ENCODE measurements at regions not wholly inside any gene's neighbourhood (a gene's known extent, or its start where the extent isn't known, plus 50 kb on each side); places are given as distances from the start of the nearest gene placed in this dataset.

DNA sequence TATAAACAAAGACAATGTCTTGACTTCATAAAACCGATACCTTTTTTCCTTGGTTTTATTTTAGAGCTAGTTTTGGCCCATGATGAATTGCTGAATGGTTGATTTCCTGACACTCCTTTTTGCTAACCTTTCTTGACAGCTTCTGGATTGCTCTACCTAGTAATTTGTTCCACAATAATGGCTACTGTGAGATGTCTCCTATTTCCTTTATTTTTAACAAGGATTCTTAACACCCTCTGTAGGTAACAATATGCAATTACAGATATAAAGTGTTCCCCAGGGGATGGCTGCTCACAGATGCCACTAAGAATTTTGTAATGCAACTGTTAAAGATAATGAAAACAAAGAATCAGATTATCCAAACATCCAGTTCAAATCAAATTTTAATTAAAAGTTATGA, 100.8 kb upstream of the ATP5MC3 start:
- Histone ChIP-seq H3K4me1 (ENCODE audit: control insufficient read depth in 4 of 4, insufficient read depth in 4 of 4, low read length in 3 of 4) (no peaks in the 10 kb centered on the region), H3K27me3 (ENCODE audit: control insufficient read depth in 4 of 4, insufficient read depth in 4 of 4, low read length in 3 of 4) (peaks cover 0 to 6% (median 0%) of the 10 kb centered on the region in 4 donors), H3K4me3 (ENCODE audit: low read depth in 1 of 3, low read length in 3 of 3) (no peak overlapping the region), H3K27ac (ENCODE audit: low read depth in 1 of 2, low read length in 2 of 2) (no peak overlapping the region), H3K9ac (ENCODE audit: low read depth in 1 of 2, low read length in 2 of 2) (no peak overlapping the region), H3K9me3 (ENCODE audit: control insufficient read depth in 4 of 4, low read length in 3 of 4) (no peaks in the 10 kb centered on the region), H3K36me3 (ENCODE audit: control insufficient read depth in 4 of 4, insufficient read depth in 3 of 4, low read depth in 1 of 4, low read length in 3 of 4) (no peaks in the 10 kb centered on the region)
- TF ChIP-seq RAD21 (IDR thresholded peaks at IDR 0.05) (peak; percentile 75 to 79), ATF3 (IDR thresholded peaks at IDR 0.05) (no peak), YY1 (IDR thresholded peaks at IDR 0.05) (peak; percentile 35), FOXA2 (IDR thresholded peaks at IDR 0.05) (no peak), CTCF (IDR thresholded peaks at IDR 0.05; ENCODE audit: low read depth, low read length, missing input control) (peak; percentile 44), REST (IDR thresholded peaks at IDR 0.05) (no peak)
- no peak for DNase-seq (ENCODE audit: low spot score)
- WGBS, result 89% methylated on average over 1 of the region's 1 CpG

DNA sequence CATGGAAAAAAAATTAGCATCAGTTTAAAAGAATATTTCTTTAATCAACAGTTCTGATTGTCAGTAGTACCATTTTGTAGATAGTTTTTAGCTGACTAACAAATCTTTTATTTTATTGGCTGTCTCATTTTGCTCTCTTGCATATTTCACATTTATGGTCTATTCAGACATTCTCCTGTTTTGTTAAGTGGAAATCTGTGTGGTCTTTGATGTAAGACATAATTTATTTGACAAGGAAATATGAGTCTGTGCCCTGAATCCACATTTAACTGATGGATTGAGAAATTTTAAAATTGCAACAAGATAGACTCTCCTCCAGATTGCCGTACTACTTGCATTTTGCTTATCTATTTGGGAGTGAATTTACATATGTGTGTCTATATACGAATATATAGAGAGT, 96.3 kb upstream of the ATP5MC3 start:
- Histone ChIP-seq H3K9ac (ENCODE audit: low read depth in 1 of 2, low read length in 2 of 2) (no peak overlapping the region), H3K27me3 (ENCODE audit: control insufficient read depth in 4 of 4, insufficient read depth in 4 of 4, low read length in 3 of 4) (no peaks in the 10 kb centered on the region), H3K4me1 (ENCODE audit: control insufficient read depth in 4 of 4, insufficient read depth in 4 of 4, low read length in 3 of 4) (no peaks in the 10 kb centered on the region), H3K27ac (ENCODE audit: low read depth in 1 of 2, low read length in 2 of 2) (no peak overlapping the region), H3K9me3 (ENCODE audit: control insufficient read depth in 4 of 4, low read length in 3 of 4) (no peaks in the 10 kb centered on the region), H3K36me3 (ENCODE audit: control insufficient read depth in 4 of 4, insufficient read depth in 3 of 4, low read depth in 1 of 4, low read length in 3 of 4) (no peaks in the 10 kb centered on the region), H3K4me3 (ENCODE audit: low read depth in 1 of 3, low read length in 3 of 3) (no peak overlapping the region)
- TF ChIP-seq NR2F2 (IDR thresholded peaks at IDR 0.05) (no peak), HNF4G (IDR thresholded peaks at IDR 0.05) (no peak), GABPA (IDR thresholded peaks at IDR 0.05 in 1 of 2, conservative IDR thresholded peaks at IDR 0.05 in 1 of 2) (no peak)
- TF ChIP-seq, protein P1, sequence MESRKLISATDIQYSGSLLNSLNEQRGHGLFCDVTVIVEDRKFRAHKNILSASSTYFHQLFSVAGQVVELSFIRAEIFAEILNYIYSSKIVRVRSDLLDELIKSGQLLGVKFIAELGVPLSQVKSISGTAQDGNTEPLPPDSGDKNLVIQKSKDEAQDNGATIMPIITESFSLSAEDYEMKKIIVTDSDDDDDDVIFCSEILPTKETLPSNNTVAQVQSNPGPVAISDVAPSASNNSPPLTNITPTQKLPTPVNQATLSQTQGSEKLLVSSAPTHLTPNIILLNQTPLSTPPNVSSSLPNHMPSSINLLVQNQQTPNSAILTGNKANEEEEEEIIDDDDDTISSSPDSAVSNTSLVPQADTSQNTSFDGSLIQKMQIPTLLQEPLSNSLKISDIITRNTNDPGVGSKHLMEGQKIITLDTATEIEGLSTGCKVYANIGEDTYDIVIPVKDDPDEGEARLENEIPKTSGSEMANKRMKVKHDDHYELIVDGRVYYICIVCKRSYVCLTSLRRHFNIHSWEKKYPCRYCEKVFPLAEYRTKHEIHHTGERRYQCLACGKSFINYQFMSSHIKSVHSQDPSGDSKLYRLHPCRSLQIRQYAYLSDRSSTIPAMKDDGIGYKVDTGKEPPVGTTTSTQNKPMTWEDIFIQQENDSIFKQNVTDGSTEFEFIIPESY (IDR thresholded peaks at IDR 0.05), result no peak
- DNase-seq (ENCODE audit: low spot score), result no peak
- 84% methylated on average over 2 of the region's 2 CpGs for WGBS

- DNase-seq (ENCODE audit: low spot score), result no peak
- Histone ChIP-seq H3K27me3 (ENCODE audit: control insufficient read depth in 4 of 4, insufficient read depth in 4 of 4, low read length in 3 of 4) (peaks cover 0 to 3% (median 0%) of the 10 kb centered on the region in 4 donors), H3K9ac (ENCODE audit: low read depth in 1 of 2, low read length in 2 of 2) (no peak overlapping the region), H3K4me1 (ENCODE audit: control insufficient read depth in 4 of 4, insufficient read depth in 4 of 4, low read length in 3 of 4) (no peaks in the 10 kb centered on the region), H3K9me3 (ENCODE audit: control insufficient read depth in 4 of 4, low read length in 3 of 4) (no peaks in the 10 kb centered on the region), H3K36me3 (ENCODE audit: control insufficient read depth in 4 of 4, insufficient read depth in 3 of 4, low read depth in 1 of 4, low read length in 3 of 4) (no peaks in the 10 kb centered on the region), H3K27ac (ENCODE audit: low read depth in 1 of 2, low read length in 2 of 2) (no peak overlapping the region), H3K4me3 (ENCODE audit: low read depth in 1 of 3, low read length in 3 of 3) (no peak overlapping the region)
- 40% methylated on average over 2 of the region's 2 CpGs for WGBS
- TF ChIP-seq TAF1 (conservative IDR thresholded peaks at IDR 0.05), result no peak
- no peak for TF ChIP-seq SP1 (IDR thresholded peaks at IDR 0.05)
- TF ChIP-seq RAD21 (IDR thresholded peaks at IDR 0.05), result no peak
- no peak for TF ChIP-seq REST (IDR thresholded peaks at IDR 0.05)
- TF ChIP-seq, protein P2, sequence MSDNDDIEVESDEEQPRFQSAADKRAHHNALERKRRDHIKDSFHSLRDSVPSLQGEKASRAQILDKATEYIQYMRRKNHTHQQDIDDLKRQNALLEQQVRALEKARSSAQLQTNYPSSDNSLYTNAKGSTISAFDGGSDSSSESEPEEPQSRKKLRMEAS (IDR thresholded peaks at IDR 0.05), result no peak
- no peak for TF ChIP-seq CTCF (IDR thresholded peaks at IDR 0.05; ENCODE audit: low read depth, low read length, missing input control)
- TF ChIP-seq EGR1 (IDR thresholded peaks at IDR 0.05; ENCODE audit: low read depth in 2 of 2), result no peak
Measured at GRCh38 chr2:175275539-175275938, 94.0 kb upstream of the ATP5MC3 start.
